ENCODE measurements at regions not wholly inside any gene's neighbourhood (a gene's known extent, or its start where the extent isn't known, plus 50 kb on each side); places are given as distances from the start of the nearest gene placed in this dataset.

GRCh38 chr16:85315866-85316265 is 203.6 kb upstream of the CIBAR2 start:
- no peak for TF ChIP-seq POLR2AphosphoS5 (IDR thresholded peaks at IDR 0.05; ENCODE audit: low read depth, low read length)
- TF ChIP-seq REST (IDR thresholded peaks at IDR 0.05; ENCODE audit: insufficient read depth in 1 of 2, low read depth in 2 of 2, low read length in 2 of 2): no peak
- TF ChIP-seq TAF1 (IDR thresholded peaks at IDR 0.05; ENCODE audit: borderline replicate concordance, insufficient read depth, low read length): no peak
- TF ChIP-seq FOXP2 (optimal IDR thresholded peaks at IDR 0.05; ENCODE audit: borderline replicate concordance, extremely low read depth, extremely low read length, insufficient read depth): no peak
